ENCODE measurements at regions not wholly inside any gene's neighbourhood (a gene's known extent, or its start where the extent isn't known, plus 50 kb on each side); places are given as distances from the start of the nearest gene placed in this dataset.
A peak's percentile ranks its signal among the peaks of the same experiment; 100 is the strongest.
"Not testable (repeated sequence)": the region's sequence is repeated elsewhere in the genome, so short reads cannot be mapped to it uniquely, and the experiment has no call there.

- Histone ChIP-seq H3K9me3 (ENCODE audit: control extremely low read depth in 1 of 5, control insufficient read depth in 4 of 5, insufficient read depth in 2 of 5, low read depth in 1 of 5, low read length in 4 of 5) (peaks cover 0 to 2% (median 0%) of the 10 kb centered on the region in 5 experiments), H3K36me3 (ENCODE audit: control insufficient read depth in 4 of 4, insufficient read depth in 4 of 4, low read length in 3 of 4) (no peaks in the 10 kb centered on the region), H3K4me3 (ENCODE audit: control insufficient read depth in 1 of 7, extremely low read depth in 1 of 7, insufficient read depth in 4 of 7, low read depth in 2 of 7, low read length in 6 of 7) (no peak overlapping the region), H3K27ac (ENCODE audit: insufficient read depth in 1 of 2, low read depth in 1 of 2, low read length in 2 of 2, poor library complexity in 1 of 2, severe bottlenecking in 2 of 2) (no peak overlapping the region), H3K4me1 (ENCODE audit: control extremely low read depth in 1 of 4, control insufficient read depth in 4 of 4, insufficient read depth in 4 of 4, low read length in 3 of 4) (peaks cover 0 to 4% (median 0%) of the 10 kb centered on the region in 4 experiments), H3K27me3 (replicated peaks in 2 of 5; ENCODE audit: control insufficient read depth in 4 of 5, insufficient read depth in 5 of 5, low read length in 4 of 5) (no peaks in the 10 kb centered on the region)
- ChIA-PET CTCF (no interaction called here), POLR2A (no interaction called here)
- WGBS (ENCODE audit: insufficient coverage): no CpG with 5 or more reads among the region's 1 CpG
- DNase-seq: peak in 1 of 3 donors; percentile 3
These were observed 83.1 kb upstream of the LYPLAL1 start for GRCh38 chr1:219090607-219091006.

GRCh38 chr1:219092206-219092605, 81.5 kb upstream of the LYPLAL1 start:
- Histone ChIP-seq H3K27me3 (replicated peaks in 2 of 5; ENCODE audit: control insufficient read depth in 4 of 5, insufficient read depth in 5 of 5, low read length in 4 of 5) (no peaks in the 10 kb centered on the region), H3K4me3 (ENCODE audit: control insufficient read depth in 1 of 7, extremely low read depth in 1 of 7, insufficient read depth in 4 of 7, low read depth in 2 of 7, low read length in 6 of 7) (no peak overlapping the region), H3K4me1 (ENCODE audit: control extremely low read depth in 1 of 4, control insufficient read depth in 4 of 4, insufficient read depth in 4 of 4, low read length in 3 of 4) (peaks cover 0 to 4% (median 0%) of the 10 kb centered on the region in 4 experiments), H3K9me3 (ENCODE audit: control extremely low read depth in 1 of 5, control insufficient read depth in 4 of 5, insufficient read depth in 2 of 5, low read depth in 1 of 5, low read length in 4 of 5) (peaks cover 0 to 2% (median 0%) of the 10 kb centered on the region in 5 experiments), H3K27ac (ENCODE audit: insufficient read depth in 1 of 2, low read depth in 1 of 2, low read length in 2 of 2, poor library complexity in 1 of 2, severe bottlenecking in 2 of 2) (no peak overlapping the region), H3K36me3 (ENCODE audit: control insufficient read depth in 4 of 4, insufficient read depth in 4 of 4, low read length in 3 of 4) (no peaks in the 10 kb centered on the region)
- WGBS (ENCODE audit: insufficient coverage): no CpG with 5 or more reads among the region's 1 CpG
- DNase-seq: no peak
- ChIA-PET POLR2A (no interaction called here), CTCF (interaction anchor here (1.4 kb wide), 1 partner anchor 14 kb away, joined by 3 read pairs; no protein-coding TSS in a partner anchor)

GRCh38 chr1:219099307-219099706, 74.4 kb upstream of the LYPLAL1 start:
- CTCF ChIA-PET: no interaction called here

DNA sequence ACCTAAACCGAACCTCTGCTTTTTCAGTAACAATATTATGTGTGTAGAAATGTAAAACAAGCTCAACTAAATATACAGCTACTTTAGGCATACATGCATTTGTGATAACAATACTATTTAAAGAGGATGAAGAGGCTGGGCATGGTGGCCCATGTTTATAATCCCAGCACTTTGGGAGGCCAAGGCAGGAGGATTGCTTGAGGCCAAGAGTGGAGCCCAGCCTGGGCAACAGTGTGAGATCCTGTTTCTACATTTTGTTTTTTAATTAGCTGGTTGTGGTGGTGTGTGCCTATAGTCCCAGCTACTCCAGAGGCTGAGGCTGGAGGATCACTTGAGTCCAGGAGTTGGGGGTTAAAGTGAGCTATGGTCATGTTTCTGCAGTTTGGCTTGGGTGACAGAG, 73.6 kb upstream of the LYPLAL1 start:
- no peak for DNase-seq

More at GRCh38 chr1:219099307-219099706, 74.4 kb upstream of the LYPLAL1 start:
- POLR2A ChIA-PET: no interaction called here
- no peaks in the 10 kb centered on the region for H3K4me1 ChIP-seq (ENCODE audit: control extremely low read depth in 1 of 4, control insufficient read depth in 4 of 4, insufficient read depth in 4 of 4, low read length in 3 of 4)
- no peaks in the 10 kb centered on the region for H3K9me3 ChIP-seq (ENCODE audit: control extremely low read depth in 1 of 5, control insufficient read depth in 4 of 5, insufficient read depth in 2 of 5, low read depth in 1 of 5, low read length in 4 of 5)
- H3K27me3 ChIP-seq (replicated peaks in 2 of 5; ENCODE audit: control insufficient read depth in 4 of 5, insufficient read depth in 5 of 5, low read length in 4 of 5): no peaks in the 10 kb centered on the region
- H3K27ac ChIP-seq (ENCODE audit: insufficient read depth in 1 of 2, low read depth in 1 of 2, low read length in 2 of 2, poor library complexity in 1 of 2, severe bottlenecking in 2 of 2): no peak overlapping the region
- DNase-seq: no peak
- no CpG with 5 or more reads among the region's 1 CpG for WGBS (ENCODE audit: insufficient coverage)
- no peak overlapping the region for H3K4me3 ChIP-seq (ENCODE audit: control insufficient read depth in 1 of 7, extremely low read depth in 1 of 7, insufficient read depth in 4 of 7, low read depth in 2 of 7, low read length in 6 of 7)
- no peaks in the 10 kb centered on the region for H3K36me3 ChIP-seq (ENCODE audit: control insufficient read depth in 4 of 4, insufficient read depth in 4 of 4, low read length in 3 of 4)

GRCh38 chr1:219102466-219102865, 71.2 kb upstream of the LYPLAL1 start:
- H3K4me1 ChIP-seq (ENCODE audit: control extremely low read depth in 1 of 4, control insufficient read depth in 4 of 4, insufficient read depth in 4 of 4, low read length in 3 of 4); H3K9me3 ChIP-seq (ENCODE audit: control extremely low read depth in 1 of 5, control insufficient read depth in 4 of 5, insufficient read depth in 2 of 5, low read depth in 1 of 5, low read length in 4 of 5); DNase-seq; POLR2A ChIA-PET; H3K4me3 ChIP-seq (ENCODE audit: control insufficient read depth in 1 of 7, extremely low read depth in 1 of 7, insufficient read depth in 4 of 7, low read depth in 2 of 7, low read length in 6 of 7); H3K36me3 ChIP-seq (ENCODE audit: control insufficient read depth in 4 of 4, insufficient read depth in 4 of 4, low read length in 3 of 4); H3K27ac ChIP-seq (ENCODE audit: insufficient read depth in 1 of 2, low read depth in 1 of 2, low read length in 2 of 2, poor library complexity in 1 of 2, severe bottlenecking in 2 of 2); CTCF ChIA-PET; H3K27me3 ChIP-seq (replicated peaks in 2 of 5; ENCODE audit: control insufficient read depth in 4 of 5, insufficient read depth in 5 of 5, low read length in 4 of 5): not testable (repeated sequence)
- WGBS (ENCODE audit: insufficient coverage): no CpG with 5 or more reads among the region's 1 CpG

More for the DNA sequence above, 73.6 kb upstream of the LYPLAL1 start:
- H3K4me1 ChIP-seq (ENCODE audit: control extremely low read depth in 1 of 4, control insufficient read depth in 4 of 4, insufficient read depth in 4 of 4, low read length in 3 of 4): no peaks in the 10 kb centered on the region
- H3K4me3 ChIP-seq (ENCODE audit: control insufficient read depth in 1 of 7, extremely low read depth in 1 of 7, insufficient read depth in 4 of 7, low read depth in 2 of 7, low read length in 6 of 7): no peak overlapping the region
- H3K27me3 ChIP-seq (replicated peaks in 2 of 5; ENCODE audit: control insufficient read depth in 4 of 5, insufficient read depth in 5 of 5, low read length in 4 of 5): no peaks in the 10 kb centered on the region
- ChIA-PET POLR2A (no interaction called here), CTCF (no interaction called here)
- H3K27ac ChIP-seq (ENCODE audit: insufficient read depth in 1 of 2, low read depth in 1 of 2, low read length in 2 of 2, poor library complexity in 1 of 2, severe bottlenecking in 2 of 2): no peak overlapping the region
- H3K36me3 ChIP-seq (ENCODE audit: control insufficient read depth in 4 of 4, insufficient read depth in 4 of 4, low read length in 3 of 4): no peaks in the 10 kb centered on the region
- WGBS (ENCODE audit: insufficient coverage): no CpG with 5 or more reads among the region's 1 CpG
- no peaks in the 10 kb centered on the region for H3K9me3 ChIP-seq (ENCODE audit: control extremely low read depth in 1 of 5, control insufficient read depth in 4 of 5, insufficient read depth in 2 of 5, low read depth in 1 of 5, low read length in 4 of 5)

DNA sequence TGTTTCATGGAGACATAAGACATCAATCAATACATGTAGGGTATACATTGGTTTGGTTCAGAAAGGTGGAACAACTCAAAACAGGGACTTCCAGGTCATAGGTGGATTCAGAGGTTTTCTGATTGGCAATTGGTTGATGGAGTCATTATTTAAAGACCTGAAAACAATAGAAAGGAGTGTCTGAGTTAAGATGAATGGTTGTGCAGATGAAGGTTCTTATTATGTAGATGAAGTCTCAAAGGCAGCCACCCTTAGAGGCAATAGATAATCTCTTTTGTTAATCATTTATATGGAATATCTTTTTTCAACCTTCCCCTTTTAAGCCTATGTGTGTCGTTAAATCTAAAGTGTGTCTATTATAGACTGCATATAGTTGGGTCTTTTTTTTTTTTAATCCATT, 67.8 kb upstream of the LYPLAL1 start:
- no peaks in the 10 kb centered on the region for H3K27me3 ChIP-seq (replicated peaks in 2 of 5; ENCODE audit: control insufficient read depth in 4 of 5, insufficient read depth in 5 of 5, low read length in 4 of 5)
- no peak for DNase-seq
- ChIA-PET POLR2A (no interaction called here), CTCF (no interaction called here)
- no CpG with 5 or more reads among the region's 1 CpG for WGBS (ENCODE audit: insufficient coverage)
- H3K9me3 ChIP-seq (ENCODE audit: control extremely low read depth in 1 of 5, control insufficient read depth in 4 of 5, insufficient read depth in 2 of 5, low read depth in 1 of 5, low read length in 4 of 5): peaks cover 0 to 6% (median 3%) of the 10 kb centered on the region in 5 experiments
- H3K4me1 ChIP-seq (ENCODE audit: control extremely low read depth in 1 of 4, control insufficient read depth in 4 of 4, insufficient read depth in 4 of 4, low read length in 3 of 4): no peaks in the 10 kb centered on the region
- H3K4me3 ChIP-seq (ENCODE audit: control insufficient read depth in 1 of 7, extremely low read depth in 1 of 7, insufficient read depth in 4 of 7, low read depth in 2 of 7, low read length in 6 of 7): no peak overlapping the region
- H3K27ac ChIP-seq (ENCODE audit: insufficient read depth in 1 of 2, low read depth in 1 of 2, low read length in 2 of 2, poor library complexity in 1 of 2, severe bottlenecking in 2 of 2): no peak overlapping the region
- H3K36me3 ChIP-seq (ENCODE audit: control insufficient read depth in 4 of 4, insufficient read depth in 4 of 4, low read length in 3 of 4): no peaks in the 10 kb centered on the region

GRCh38 chr1:219109424-219110018, 64.2 kb upstream of the LYPLAL1 start:
- Histone ChIP-seq H3K9me3 (ENCODE audit: control extremely low read depth in 1 of 5, control insufficient read depth in 4 of 5, insufficient read depth in 2 of 5, low read depth in 1 of 5, low read length in 4 of 5) (peaks cover 2 to 12% (median 6%) of the 10 kb centered on the region in 5 experiments), H3K27me3 (replicated peaks in 2 of 5; ENCODE audit: control insufficient read depth in 4 of 5, insufficient read depth in 5 of 5, low read length in 4 of 5) (no peaks in the 10 kb centered on the region), H3K27ac (ENCODE audit: insufficient read depth in 1 of 2, low read depth in 1 of 2, low read length in 2 of 2, poor library complexity in 1 of 2, severe bottlenecking in 2 of 2) (no peak overlapping the region), H3K4me1 (ENCODE audit: control extremely low read depth in 1 of 4, control insufficient read depth in 4 of 4, insufficient read depth in 4 of 4, low read length in 3 of 4) (no peaks in the 10 kb centered on the region), H3K36me3 (ENCODE audit: control insufficient read depth in 4 of 4, insufficient read depth in 4 of 4, low read length in 3 of 4) (no peaks in the 10 kb centered on the region), H3K4me3 (ENCODE audit: control insufficient read depth in 1 of 7, extremely low read depth in 1 of 7, insufficient read depth in 4 of 7, low read depth in 2 of 7, low read length in 6 of 7) (no peak overlapping the region)
- no peak for DNase-seq
- ChIA-PET POLR2A (no interaction called here), CTCF (no interaction called here)
